K562 (cell line): ENCODE measurements at regions not wholly inside any gene's neighbourhood (a gene's known extent, or its start where the extent isn't known, plus 50 kb on each side); places are given as distances from the start of the nearest gene placed in this dataset.

Experiments used
- ATAC-seq: fragments of 200-7000 bp; cut with Tn5 transposase; 3 replicates; pipeline ENCODE4 v1.9.1; 2020; ENCODE audit warnings: moderate library complexity
- BruUV-seq: library from RNA; stranded (reverse); fragments of 400-500 nt; replicated peaks from 2 replicates; lab custom pipeline; 2021; lab: Mats Ljungman, UMichigan
- CTCF ChIA-PET: fragments of 300-600 bp; formaldehyde crosslinking; extraction: SDS; loops from one replicate; lab custom pipeline; 2021; ENCODE audit warnings: low intra/inter-chr PET ratio; lab: Yijun Ruan, JAX
- POLR2A ChIA-PET: fragments of 300-600, 350-650 bp; sonication (Branson Sonifier 250); formaldehyde crosslinking; extraction: SDS; loops from one replicate; lab custom pipeline; 2021; ENCODE audit warnings: antibody characterized with exemption, inconsistent platforms; lab: Yijun Ruan, JAX
- DNase-seq, 4 experiments: peaks; one replicate each; pipeline versions ENCODE4 v3.0.0 to v3.0.0-alpha.2; 2011 to 2018; ENCODE audit warnings: low spot score in 3 of 4, mixed read lengths in 3 of 4; ENCODE audit errors: extremely low read depth in 1 of 4
- FAIRE-seq: peaks from 2 replicates; lab custom pipeline; 2011; peaks lifted over from hg19 to GRCh38; lab: Jason Lieb, UNC
- H2AFZ ChIP-seq: 2 replicates; pipeline ENCODE4 v1.6.0; 2011; ENCODE audit warnings: low read depth, low read length, control low read depth, inconsistent platforms
- H3K27ac ChIP-seq: fragments of 200-600 bp; 3 replicates; pipeline ENCODE4 v1.8.0; 2011; ENCODE audit warnings: low read depth, mild to moderate bottlenecking, control low read depth, inconsistent platforms, low read length, moderate library complexity, mixed read lengths; ENCODE audit errors: extremely low read depth
- H3K27me3 ChIP-seq, 2 experiments: fragments of 300-600 bp in 1 of 2; 2 replicates in 1 of 2; 3 replicates in 1 of 2; pipeline versions ENCODE4 v1.6.0 to v1.8.0; 2011; ENCODE audit warnings: inconsistent platforms in 2 of 2, low read length in 2 of 2, mild to moderate bottlenecking in 1 of 2, mixed read lengths in 1 of 2, moderate library complexity in 1 of 2; ENCODE audit not compliant: control insufficient read depth in 2 of 2, insufficient read depth in 2 of 2
- H3K36me3 ChIP-seq: fragments of 300-600 bp; 3 replicates; pipeline ENCODE4 v1.8.0; 2011; ENCODE audit warnings: mild to moderate bottlenecking, low read length, inconsistent platforms; ENCODE audit not compliant: control insufficient read depth, insufficient read depth
- H3K4me1 ChIP-seq, 2 experiments: fragments of 200-600 bp in 1 of 2; replicated peaks in 1 of 2; 2 replicates in 1 of 2; 3 replicates in 1 of 2; pipeline versions ENCODE4 v1.5.1 to v1.8.0; 2011; ENCODE audit warnings: inconsistent platforms in 2 of 2, low read length in 2 of 2, mild to moderate bottlenecking in 1 of 2, mixed read lengths in 1 of 2, moderate library complexity in 1 of 2; ENCODE audit not compliant: control insufficient read depth in 2 of 2, insufficient read depth in 2 of 2
- H3K4me2 ChIP-seq: 2 replicates; pipeline ENCODE4 v1.6.1; 2011; ENCODE audit warnings: low read length, control low read depth, inconsistent platforms, mixed read lengths; ENCODE audit not compliant: insufficient read depth
- H3K4me3 ChIP-seq: fragments of 200-600 bp; sonication (generic), shearing (Covaris generic); 2 replicates; pipeline ENCODE4 v1.5.1; 2016; ENCODE audit warnings: control low read depth, inconsistent platforms
- H3K79me2 ChIP-seq: fragments of 200-600 bp; 3 replicates; pipeline ENCODE4 v1.8.0; 2011; ENCODE audit warnings: low read length, inconsistent platforms; ENCODE audit not compliant: control insufficient read depth, insufficient read depth
- H3K9ac ChIP-seq, 2 experiments: 2 replicates each; pipeline versions ENCODE4 v1.6.0 to v1.6.1; 2011; ENCODE audit warnings: low read depth in 2 of 2, low read length in 2 of 2, control low read depth in 1 of 2, inconsistent platforms in 1 of 2, mild to moderate bottlenecking in 1 of 2, mixed read lengths in 1 of 2; ENCODE audit not compliant: insufficient read depth in 1 of 2
- H3K9me1 ChIP-seq: one replicate; pipeline ENCODE4 v1.6.0; 2011; ENCODE audit warnings: inconsistent platforms, mild to moderate bottlenecking, low read length, moderate library complexity; ENCODE audit not compliant: control insufficient read depth, insufficient read depth
- H3K9me3 ChIP-seq: replicated peaks from 2 replicates; pipeline ENCODE4 v1.5.1; 2011; ENCODE audit warnings: low read depth, low read length, inconsistent platforms; ENCODE audit not compliant: control insufficient read depth, insufficient read depth
- H4K20me1 ChIP-seq: replicated peaks from 2 replicates; pipeline ENCODE4 v1.6.1; 2011; ENCODE audit warnings: low read length, inconsistent platforms, mixed read lengths; ENCODE audit not compliant: control insufficient read depth, insufficient read depth
- CC2D1A ChIP-seq: fragments of 450-650 bp; IDR thresholded peaks from 2 replicates; pipeline ENCODE4 v1.6.1; 2017; ENCODE audit warnings: mild to moderate bottlenecking
- HMG20A ChIP-seq: fragments of 450-650 bp; formaldehyde crosslinking; conservative IDR thresholded peaks from 2 replicates; pipeline ENCODE4 v1.4.0; 2020; ENCODE audit warnings: mild to moderate bottlenecking, mixed read lengths
- HOXB6 ChIP-seq: fragments of 250-450 bp; sonication (Bioruptor Pico); IDR thresholded peaks from 2 replicates; pipeline ENCODE4 v1.5.1; 2022; ENCODE audit warnings: mild to moderate bottlenecking, borderline replicate concordance
- MECOM ChIP-seq: fragments of 250-450 bp; sonication (Bioruptor Pico); IDR thresholded peaks from 2 replicates; pipeline ENCODE4 v1.8.0; 2022; ENCODE audit warnings: inconsistent platforms
- PRPF4 ChIP-seq: fragments of 200-400 bp; formaldehyde crosslinking; IDR thresholded peaks from one replicate; pipeline ENCODE4 v1.6.1; 2017; ENCODE audit warnings: low read length, low read depth, mild to moderate bottlenecking; ENCODE audit not compliant: insufficient read depth, poor library complexity, severe bottlenecking
- RB1 ChIP-seq: fragments of 450-650 bp; IDR thresholded peaks from 2 replicates; pipeline ENCODE4 v1.6.1; 2017; ENCODE audit warnings: low read depth, mild to moderate bottlenecking
- SRSF9 ChIP-seq: fragments of 200-400 bp; formaldehyde crosslinking; IDR thresholded peaks from 2 replicates; pipeline ENCODE4 v1.6.1; 2017; ENCODE audit warnings: low read depth, low read length, borderline replicate concordance
- TARDBP ChIP-seq: fragments of 450-650 bp; IDR thresholded peaks from 2 replicates; pipeline ENCODE4 v1.6.1; 2016
- TEAD4 ChIP-seq, 2 experiments: sonication (generic) in 1 of 2; formaldehyde crosslinking in 1 of 2; IDR thresholded peaks; 2 replicates each; pipeline versions ENCODE4 v1.6.1 to v1.8.0; 2012 to 2022; ENCODE audit warnings: borderline replicate concordance in 1 of 2, inconsistent platforms in 1 of 2, low read length in 1 of 2, mild to moderate bottlenecking in 1 of 2, missing genetic modification reagents in 1 of 2
- THRA ChIP-seq: fragments of 450-650 bp; IDR thresholded peaks from 2 replicates; pipeline ENCODE4 v1.6.1; 2017; ENCODE audit warnings: mild to moderate bottlenecking, moderate library complexity
- TSHZ1 ChIP-seq: fragments of 250-450 bp; sonication (Bioruptor Pico); IDR thresholded peaks from 2 replicates; pipeline ENCODE4 v1.4.0; 2020; ENCODE audit warnings: mild to moderate bottlenecking, moderate library complexity
- ZNF174 ChIP-seq: fragments of 250-450 bp; sonication (Bioruptor Pico); IDR thresholded peaks from 2 replicates; pipeline ENCODE4 v1.4.0; 2020; ENCODE audit warnings: mild to moderate bottlenecking
- ZNF41 ChIP-seq: fragments of 250-450 bp; sonication (Bioruptor Pico); conservative IDR thresholded peaks from 2 replicates; pipeline ENCODE4 v1.4.0; 2020; ENCODE audit warnings: mild to moderate bottlenecking
- WGBS: fragments of 100-300 bp; shearing (Covaris generic); methylation state at CpG from one replicate; pipeline ENCODE4 v1.1.6; 2016; ENCODE audit warnings: low coverage, mixed read lengths; ENCODE audit not compliant: insufficient coverage; ENCODE audit errors: missing lambda C conversion rate; 5-methylcytosine and 5-hydroxymethylcytosine counted together
- in situ Hi-C: fragments of 300-500 bp; cut with MboI; formaldehyde crosslinking; loops from 4 replicates; pipeline ENCODE4 v1.15.0; 2018; ENCODE audit warnings: inconsistent platforms, mixed read lengths
- intact Hi-C: fragments of 100-400 bp; cut with micrococcal nuclease; formaldehyde crosslinking; loops from 2 replicates; pipeline ENCODE4 v1.14.2; 2022

GRCh38 chr20:39850246-39850645 is 838.8 kb downstream of the MAFB start:
- Histone ChIP-seq H3K36me3 (no peaks in the 10 kb centered on the region), H3K9me3 (no peaks in the 10 kb centered on the region), H3K4me1 (no peaks in the 10 kb centered on the region), H3K9me1 (no peaks in the 10 kb centered on the region), H3K27ac (no peak overlapping the region), H3K27me3 (no peaks in the 10 kb centered on the region), H3K79me2 (no peaks in the 10 kb centered on the region), H3K9ac (no peak overlapping the region), H3K4me2 (no peak overlapping the region), H3K4me3 (no peak overlapping the region), H4K20me1 (no peaks in the 10 kb centered on the region), H2AFZ (no peak overlapping the region)
- CTCF ChIA-PET = no interaction called here
- in situ Hi-C loops (no loop called here), intact Hi-C loops (no loop called here)
- BruUV-seq = no TSS peak
- WGBS = 0% methylated on average over 1 of the region's 1 CpG
- ATAC-seq (no peak), DNase-seq (no peak), FAIRE-seq (no peak)
- POLR2A ChIA-PET = interaction anchor here (0.7 kb wide), 1 partner anchor 211 kb away, joined by 3 read pairs; no protein-coding TSS in a partner anchor
- TF ChIP-seq SRSF9 = no peak

- H3K79me2 ChIP-seq = no peaks in the 10 kb centered on the region
- WGBS = under 1% methylated on average over 7 of the region's 9 CpGs
- TF ChIP-seq PRPF4 (no peak), THRA (no peak), HMG20A (CRISPR knock-in tag) (no peak), TSHZ1 (no peak), ZNF41 (CRISPR knock-in tag) (no peak), TEAD4 (IDR thresholded peaks at IDR 0.05; ENCODE audit: low read length) (no peak), TEAD4 (CRISPR knock-in tag; IDR thresholded peaks at IDR 0.05; ENCODE audit: borderline replicate concordance) (no peak), MECOM (CRISPR knock-in tag) (no peak), TARDBP (no peak), HOXB6 (CRISPR knock-in tag) (no peak), CC2D1A (no peak), ZNF174 (CRISPR knock-in tag) (no peak), RB1 (no peak)
Measured at GRCh38 chr20:39849664-39850063, 839.4 kb downstream of the MAFB start.

More at GRCh38 chr20:39849664-39850063, 839.4 kb downstream of the MAFB start:
- H3K9me3 ChIP-seq = no peaks in the 10 kb centered on the region
- no peaks in the 10 kb centered on the region for H4K20me1 ChIP-seq
- H3K36me3 ChIP-seq = no peaks in the 10 kb centered on the region
- no peak overlapping the region for H3K4me2 ChIP-seq
- FAIRE-seq = no peak
- no peak overlapping the region for H2AFZ ChIP-seq
- H3K9me1 ChIP-seq = no peaks in the 10 kb centered on the region
- no peak for ATAC-seq
- no peaks in the 10 kb centered on the region for H3K27me3 ChIP-seq
- ChIA-PET CTCF (no interaction called here), POLR2A (interaction anchor here (0.7 kb wide), 1 partner anchor 211 kb away, joined by 3 read pairs; no protein-coding TSS in a partner anchor)
- no peaks in the 10 kb centered on the region for H3K4me1 ChIP-seq
- intact Hi-C loops = no loop called here
- in situ Hi-C loops = no loop called here
- no TSS peak for BruUV-seq
- DNase-seq = no peak
- no peak overlapping the region for H3K9ac ChIP-seq
- no peak overlapping the region for H3K4me3 ChIP-seq
- no peak overlapping the region for H3K27ac ChIP-seq
